Osteoblast (primary cell): ENCODE measurements at regions not wholly inside any gene's neighbourhood (a gene's known extent, or its start where the extent isn't known, plus 50 kb on each side); places are given as distances from the start of the nearest gene placed in this dataset.

Experiments used
- DNase-seq: peaks from one replicate; pipeline ENCODE4 v3.0.0; 2011; ENCODE audit warnings: low spot score, mixed read lengths; ENCODE audit not compliant: insufficient read length; ENCODE audit errors: missing footprints
- H2AFZ ChIP-seq: 2 replicates; pipeline ENCODE4 v1.6.0; 2011; ENCODE audit warnings: mild to moderate bottlenecking, low read length
- H3K27ac ChIP-seq: 2 replicates; pipeline ENCODE4 v1.5.1; 2011; ENCODE audit warnings: mild to moderate bottlenecking, low read depth, low read length, moderate library complexity
- H3K27me3 ChIP-seq: 2 replicates; pipeline ENCODE4 v1.6.0; 2012; ENCODE audit warnings: mild to moderate bottlenecking, control low read depth, inconsistent platforms, low read length, moderate library complexity; ENCODE audit not compliant: insufficient read depth
- H3K36me3 ChIP-seq: 2 replicates; pipeline ENCODE4 v1.5.1; 2011; ENCODE audit warnings: mild to moderate bottlenecking, low read length, control low read depth, moderate library complexity; ENCODE audit not compliant: insufficient read depth
- H3K4me1 ChIP-seq: 2 replicates; pipeline ENCODE4 v1.5.1; 2011; ENCODE audit warnings: mild to moderate bottlenecking, low read length, control low read depth, moderate library complexity; ENCODE audit not compliant: insufficient read depth
- H3K4me2 ChIP-seq: 2 replicates; pipeline ENCODE4 v1.6.0; 2011; ENCODE audit warnings: mild to moderate bottlenecking, low read length; ENCODE audit not compliant: insufficient read depth
- H3K4me3 ChIP-seq: fragments of 200-600 bp; sonication (generic); 3 replicates; pipeline ENCODE4 v1.5.1; 2012; ENCODE audit warnings: mild to moderate bottlenecking, low read length, inconsistent platforms; ENCODE audit not compliant: insufficient read depth
- H3K79me2 ChIP-seq: 2 replicates; pipeline ENCODE4 v1.6.0; 2012; ENCODE audit warnings: mild to moderate bottlenecking, low read length, control low read depth, inconsistent platforms; ENCODE audit not compliant: insufficient read depth
- H3K9me3 ChIP-seq: 2 replicates; pipeline ENCODE4 v1.5.1; 2011; ENCODE audit warnings: low read depth, low read length, control low read depth
- H4K20me1 ChIP-seq: 2 replicates; pipeline ENCODE4 v1.6.0; 2012; ENCODE audit warnings: mild to moderate bottlenecking, low read length, control low read depth; ENCODE audit not compliant: insufficient read depth
- CTCF ChIP-seq: IDR thresholded peaks from 2 replicates; pipeline ENCODE4 v1.5.1; 2011; ENCODE audit warnings: mild to moderate bottlenecking, low read depth, low read length, moderate library complexity; ENCODE audit errors: extremely low read depth

- H3K9me3 ChIP-seq: no peaks in the 10 kb centered on the region
- H3K4me3 ChIP-seq: no peak overlapping the region
- no peak overlapping the region for H3K27ac ChIP-seq
- H2AFZ ChIP-seq: no peak overlapping the region
- no peaks in the 10 kb centered on the region for H4K20me1 ChIP-seq
- DNase-seq: no peak
- H3K4me1 ChIP-seq: no peaks in the 10 kb centered on the region
- no peaks in the 10 kb centered on the region for H3K27me3 ChIP-seq
- TF ChIP-seq CTCF: no peak
- H3K4me2 ChIP-seq: no peak overlapping the region
- no peaks in the 10 kb centered on the region for H3K36me3 ChIP-seq
- H3K79me2 ChIP-seq: no peaks in the 10 kb centered on the region
Observed at GRCh38 chr13:108360139-108360538, 90.6 kb downstream of the TNFSF13B start.

- no peaks in the 10 kb centered on the region for H3K79me2 ChIP-seq
- H3K36me3 ChIP-seq: no peaks in the 10 kb centered on the region
- no peak for TF ChIP-seq CTCF
- H3K4me2 ChIP-seq: no peak overlapping the region
- no peak for DNase-seq
- H2AFZ ChIP-seq: no peak overlapping the region
- no peaks in the 10 kb centered on the region for H3K27me3 ChIP-seq
- no peaks in the 10 kb centered on the region for H3K9me3 ChIP-seq
- no peaks in the 10 kb centered on the region for H4K20me1 ChIP-seq
- H3K4me3 ChIP-seq: no peak overlapping the region
- H3K4me1 ChIP-seq: no peaks in the 10 kb centered on the region
- H3K27ac ChIP-seq: no peak overlapping the region
Observed at GRCh38 chr13:108361769-108362168, 92.3 kb downstream of the TNFSF13B start.

DNA sequence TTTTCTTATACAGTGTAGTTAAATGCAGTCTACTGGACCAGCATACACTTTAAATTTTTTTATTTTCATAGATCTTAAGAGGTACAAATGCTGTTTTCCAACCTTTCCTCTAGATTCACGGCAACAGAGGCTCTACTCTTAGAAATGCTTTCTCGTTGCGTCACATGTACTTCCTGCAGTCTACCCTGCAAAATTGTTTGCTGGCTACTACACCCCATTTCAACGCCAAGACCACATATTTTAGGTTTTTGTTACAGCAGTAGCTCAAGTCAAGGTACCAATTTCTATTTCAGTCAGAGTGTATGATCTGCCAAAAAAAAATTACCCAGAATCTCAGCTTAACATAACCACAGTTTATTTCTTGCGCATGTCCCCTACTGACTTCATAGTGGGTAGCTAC, 94.1 kb downstream of the TNFSF13B start:
- no peak for DNase-seq

DNA sequence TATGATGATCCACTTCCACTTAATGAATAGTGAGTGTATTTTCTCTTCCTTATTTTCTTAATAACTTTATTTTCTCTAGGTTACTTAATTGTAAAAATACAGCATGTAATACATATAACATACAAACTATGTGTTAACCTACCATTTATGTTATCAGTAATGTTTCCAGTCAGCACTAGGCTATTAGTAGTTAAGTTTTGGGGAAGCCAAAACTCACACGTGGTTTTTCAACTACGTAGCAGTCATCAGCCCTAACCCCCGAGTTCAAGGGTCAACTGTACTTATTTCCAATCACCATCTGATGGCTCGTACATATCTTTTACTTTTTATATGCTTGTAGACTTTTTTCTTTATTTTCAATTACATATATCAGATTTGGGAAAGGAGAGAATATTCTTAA, 95.7 kb downstream of the TNFSF13B start:
- Histone ChIP-seq H3K4me3 (no peak overlapping the region), H3K36me3 (no peaks in the 10 kb centered on the region), H2AFZ (no peak overlapping the region), H3K27me3 (no peaks in the 10 kb centered on the region), H3K79me2 (no peaks in the 10 kb centered on the region), H3K4me2 (no peak overlapping the region), H4K20me1 (no peaks in the 10 kb centered on the region), H3K9me3 (no peaks in the 10 kb centered on the region), H3K27ac (no peak overlapping the region), H3K4me1 (no peaks in the 10 kb centered on the region)
- no peak for TF ChIP-seq CTCF
- no peak for DNase-seq

More for the DNA sequence above, 94.1 kb downstream of the TNFSF13B start:
- no peak overlapping the region for H3K4me3 ChIP-seq
- TF ChIP-seq CTCF: no peak
- H3K4me2 ChIP-seq: no peak overlapping the region
- no peaks in the 10 kb centered on the region for H4K20me1 ChIP-seq
- no peak overlapping the region for H2AFZ ChIP-seq
- no peak overlapping the region for H3K27ac ChIP-seq
- no peaks in the 10 kb centered on the region for H3K4me1 ChIP-seq
- H3K36me3 ChIP-seq: no peaks in the 10 kb centered on the region
- no peaks in the 10 kb centered on the region for H3K9me3 ChIP-seq
- H3K27me3 ChIP-seq: no peaks in the 10 kb centered on the region
- H3K79me2 ChIP-seq: no peaks in the 10 kb centered on the region
